Pancreas (tissue), 10 donors: ENCODE measurements at regions not wholly inside any gene's neighbourhood (a gene's known extent, or its start where the extent isn't known, plus 50 kb on each side); places are given as distances from the start of the nearest gene placed in this dataset.
"Not testable (repeated sequence)": the region's sequence is repeated elsewhere in the genome, so short reads cannot be mapped to it uniquely, and the experiment has no call there.

Source experiments
- ATAC-seq, 4 donors: fragments of 200-7000 bp; cut with Tn5 transposase; one replicate each; pipeline versions ENCODE4 v1.8.0 to v1.9.1; 2020; ENCODE audit warnings: mild to moderate bottlenecking in 4 of 4, moderate library complexity in 4 of 4
- DNase-seq, 6 donors: peaks; one replicate each; pipeline ENCODE4 v3.0.0-alpha.2; 2020
- FAIRE-seq: peaks from 2 replicates; lab custom pipeline; 2012; peaks lifted over from hg19 to GRCh38; lab: Jason Lieb, UNC
- H3K27ac ChIP-seq, 4 donors: fragments of 200-600 bp; sonication (generic); 1 replicate in 3 of 4; 2 replicates in 1 of 4; pipeline versions ENCODE4 v1.5.0 to v1.8.0; 2020
- H3K27me3 ChIP-seq, 4 donors: fragments of 200-600 bp; one replicate each; pipeline ENCODE4 v1.8.0; 2021
- H3K36me3 ChIP-seq, 3 donors: fragments of 200-600 bp; sonication (generic) in 1 of 3; one replicate each; pipeline versions ENCODE4 v1.5.0 to v1.8.0; 2020 to 2021
- H3K4me1 ChIP-seq, 3 donors: fragments of 200-600 bp; one replicate each; pipeline ENCODE4 v1.8.0; 2021
- H3K4me3 ChIP-seq, 4 donors: fragments of 200-600 bp; sonication (generic) in 2 of 4; one replicate each; pipeline versions ENCODE4 v1.5.0 to v1.8.0; 2020 to 2021
- H3K9me3 ChIP-seq, 4 donors: fragments of 200-600 bp; one replicate each; pipeline ENCODE4 v1.8.0; 2021
- WGBS, 2 donors: extraction: QIAGEN DNeasy Blood & Tissue Kit; methylation state at CpG; one replicate each; pipeline ENCODE4 v1.1.7; 2013; 5-methylcytosine and 5-hydroxymethylcytosine counted together
- intact Hi-C, 3 donors: fragments of 100-400 bp; cut with DNase I; formaldehyde crosslinking; loops; one replicate each; pipeline versions ENCODE4 v1.11.1 to v1.14.2; 2022
- TF ChIP-seq, protein P1 (sequence below), 4 donors: fragments of 200-600 bp; sonication (generic) in 3 of 4; IDR thresholded peaks; one replicate each; pipeline versions ENCODE4 v1.5.0 to v1.8.0; 2021; ENCODE audit warnings: antibody characterized with exemption in 4 of 4
- donor health status: healthy with polysubstance abuse.
- donor health status: DM: no; HTN: no; CAD: no; lungs with moderate emphysema.
- donor health status: DM: no; HTN: no; CAD: no.
- donor health status: control.
- donor health status: control.
- donor health status: Bipolar disorder and iron deficiency.
- donor health status: DM: yes; HTN: yes; CAD: no.
- donor health status: DM: no; HTN: no; CAD: no.
- donor health status: DM: no; HTN: no; CAD: no.
- donor health status: DM: yes; HTN: yes; CAD: no.

DNA sequence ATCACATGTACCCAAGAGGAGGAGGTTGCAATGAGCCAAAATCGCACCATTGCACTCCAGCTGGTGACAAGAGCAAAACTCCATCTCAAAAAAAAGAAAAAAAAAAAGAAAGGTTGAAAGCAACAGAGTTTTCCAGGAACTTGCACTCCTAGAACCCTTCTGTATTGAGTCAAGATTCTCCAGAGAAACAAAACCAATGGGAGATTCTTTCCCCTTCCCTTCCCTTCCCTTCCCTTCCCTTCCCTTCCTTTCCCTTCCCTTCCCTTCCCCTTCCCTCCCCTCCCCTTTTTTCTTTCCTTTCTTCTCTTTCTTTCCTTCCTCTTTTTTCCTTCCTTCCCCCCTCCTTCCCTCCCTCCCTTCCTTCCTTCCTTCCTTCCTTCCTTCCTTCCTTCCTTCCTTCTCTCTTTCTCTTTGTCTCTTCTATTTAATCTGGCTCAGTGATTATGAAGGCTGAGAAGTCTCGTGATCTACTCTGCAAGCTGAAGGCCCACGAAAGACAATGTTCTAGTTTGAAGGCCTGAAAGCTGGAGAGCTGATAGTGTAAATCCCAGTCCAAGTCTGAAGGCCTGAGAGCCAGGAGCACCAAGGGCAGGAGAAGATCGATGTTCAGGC lies 59.6 kb upstream of the CNTLN start:
- Histone ChIP-seq H3K9me3 (no peaks in the 10 kb centered on the region), H3K27me3 (no peaks in the 10 kb centered on the region), H3K27ac (no peak overlapping the region), H3K36me3 (no peaks in the 10 kb centered on the region), H3K4me1 (no peaks in the 10 kb centered on the region), H3K4me3 (no peak overlapping the region)
- ATAC-seq (no peak), DNase-seq (no peak), FAIRE-seq (no peak)
- intact Hi-C loops, result no loop called here
- 66 to 76% methylated on average over 4 of the region's 4 CpGs for WGBS, 2 donors
- TF ChIP-seq, protein P1, sequence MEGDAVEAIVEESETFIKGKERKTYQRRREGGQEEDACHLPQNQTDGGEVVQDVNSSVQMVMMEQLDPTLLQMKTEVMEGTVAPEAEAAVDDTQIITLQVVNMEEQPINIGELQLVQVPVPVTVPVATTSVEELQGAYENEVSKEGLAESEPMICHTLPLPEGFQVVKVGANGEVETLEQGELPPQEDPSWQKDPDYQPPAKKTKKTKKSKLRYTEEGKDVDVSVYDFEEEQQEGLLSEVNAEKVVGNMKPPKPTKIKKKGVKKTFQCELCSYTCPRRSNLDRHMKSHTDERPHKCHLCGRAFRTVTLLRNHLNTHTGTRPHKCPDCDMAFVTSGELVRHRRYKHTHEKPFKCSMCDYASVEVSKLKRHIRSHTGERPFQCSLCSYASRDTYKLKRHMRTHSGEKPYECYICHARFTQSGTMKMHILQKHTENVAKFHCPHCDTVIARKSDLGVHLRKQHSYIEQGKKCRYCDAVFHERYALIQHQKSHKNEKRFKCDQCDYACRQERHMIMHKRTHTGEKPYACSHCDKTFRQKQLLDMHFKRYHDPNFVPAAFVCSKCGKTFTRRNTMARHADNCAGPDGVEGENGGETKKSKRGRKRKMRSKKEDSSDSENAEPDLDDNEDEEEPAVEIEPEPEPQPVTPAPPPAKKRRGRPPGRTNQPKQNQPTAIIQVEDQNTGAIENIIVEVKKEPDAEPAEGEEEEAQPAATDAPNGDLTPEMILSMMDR (IDR thresholded peaks at IDR 0.05), result no peak

DNA sequence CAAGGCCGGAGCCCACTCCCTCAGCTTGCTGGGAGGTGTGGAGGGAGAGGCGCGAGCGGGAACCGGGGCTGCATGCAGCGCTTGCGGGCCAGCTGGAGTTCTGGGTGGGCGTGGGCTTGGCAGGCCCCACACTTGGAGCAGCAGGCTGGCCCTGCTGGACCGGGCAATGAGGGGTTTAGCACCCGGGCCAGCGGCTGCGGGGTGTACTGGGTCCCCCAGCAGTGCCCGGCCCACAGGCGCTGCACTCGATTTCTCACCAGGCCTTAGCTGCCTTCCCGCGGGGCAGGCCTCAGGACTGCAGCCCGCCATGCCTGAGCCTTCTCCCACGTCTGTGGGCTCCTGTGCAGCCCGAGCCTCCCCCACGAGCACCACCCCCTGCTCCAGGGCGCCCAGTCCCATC lies 62.3 kb upstream of the CNTLN start:
- DNase-seq, result peak in 1 of 6 donors; percentile 41
- WGBS, 2 donors, result 92 to 95% methylated on average over 22 of the region's 22 CpGs
- H3K27ac ChIP-seq, H3K4me1 ChIP-seq, intact Hi-C loops, H3K27me3 ChIP-seq, ATAC-seq, H3K36me3 ChIP-seq, H3K9me3 ChIP-seq, FAIRE-seq, H3K4me3 ChIP-seq: not testable (repeated sequence)

DNA sequence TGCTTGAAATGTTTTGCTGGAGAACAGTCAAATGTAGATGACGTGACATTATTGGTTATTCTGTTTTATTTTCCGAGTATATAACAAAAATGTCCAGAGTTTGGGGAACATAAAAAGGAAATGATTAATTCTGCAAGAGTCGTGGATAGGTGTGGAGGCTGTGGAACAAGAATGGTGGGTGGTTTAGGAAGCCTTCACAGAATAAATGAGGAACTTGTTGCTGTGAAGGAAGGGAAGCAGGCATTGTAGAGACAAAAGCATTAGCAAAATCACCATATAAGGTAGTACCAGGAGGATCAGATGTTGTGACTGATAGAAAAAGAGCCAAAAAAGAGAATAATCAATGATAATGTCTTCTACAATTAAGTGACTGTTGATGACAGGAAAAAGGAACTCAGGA lies 66.2 kb upstream of the CNTLN start:
- intact Hi-C loops, result no loop called here
- DNase-seq, result no peak
- no peak for FAIRE-seq
- WGBS, 2 donors, result 56 to 73% methylated on average over 3 of the region's 3 CpGs
- H3K36me3 ChIP-seq, result no peaks in the 10 kb centered on the region
- H3K27ac ChIP-seq, result no peak overlapping the region
- TF ChIP-seq, protein P1 (IDR thresholded peaks at IDR 0.05), result no peak
- no peak for ATAC-seq
- no peaks in the 10 kb centered on the region for H3K9me3 ChIP-seq
- H3K4me1 ChIP-seq, result no peaks in the 10 kb centered on the region
- H3K4me3 ChIP-seq, result no peak overlapping the region
- no peaks in the 10 kb centered on the region for H3K27me3 ChIP-seq

DNA sequence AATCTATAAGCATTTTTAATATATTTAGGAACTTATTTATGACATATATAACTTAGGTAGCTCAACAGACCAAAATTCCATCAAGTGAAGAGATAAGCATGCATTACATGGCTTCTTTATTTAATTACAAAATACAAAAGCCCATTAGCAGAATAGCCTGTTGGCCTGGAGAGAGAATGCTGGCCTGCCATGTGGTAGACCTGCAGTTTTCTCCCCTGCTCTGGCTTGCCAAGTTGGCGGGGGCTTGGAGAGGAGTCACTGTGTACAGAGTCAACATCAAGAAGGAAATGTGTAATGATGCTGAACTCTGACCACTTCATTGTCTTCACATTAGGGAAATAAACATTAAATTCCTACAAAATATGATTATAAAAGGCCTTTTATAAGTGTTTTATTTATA lies 69.8 kb upstream of the CNTLN start:
- TF ChIP-seq, protein P1 (IDR thresholded peaks at IDR 0.05), result no peak
- H3K27ac ChIP-seq, result no peak overlapping the region
- no peak overlapping the region for H3K4me3 ChIP-seq
- intact Hi-C loops, result no loop called here
- H3K9me3 ChIP-seq, result no peaks in the 10 kb centered on the region
- H3K27me3 ChIP-seq, result no peaks in the 10 kb centered on the region
- DNase-seq (no peak), FAIRE-seq (no peak), ATAC-seq (no peak)
- H3K36me3 ChIP-seq, result no peaks in the 10 kb centered on the region
- no peaks in the 10 kb centered on the region for H3K4me1 ChIP-seq
- 42 to 44% methylated on average over 1 of the region's 1 CpG for WGBS, 2 donors

DNA sequence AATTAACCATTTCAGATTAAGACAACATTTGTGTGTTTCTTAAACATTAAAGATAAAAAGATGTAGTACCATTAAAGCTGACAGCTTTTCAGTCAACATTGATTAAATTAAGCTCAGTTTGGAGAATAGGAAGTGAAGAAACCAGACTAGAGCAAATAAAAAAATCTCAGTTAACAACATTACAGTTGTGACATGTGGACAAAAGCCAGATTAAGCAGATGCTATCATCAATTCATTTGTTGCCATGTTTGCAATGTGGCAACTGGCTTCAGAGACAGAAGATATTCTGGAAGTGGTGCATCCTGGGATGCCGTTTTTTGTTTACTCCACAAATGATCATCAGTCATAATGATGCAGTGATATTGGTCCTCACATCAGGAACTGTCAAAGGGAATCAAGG lies 70.3 kb upstream of the CNTLN start:
- no peaks in the 10 kb centered on the region for H3K4me1 ChIP-seq
- no peaks in the 10 kb centered on the region for H3K9me3 ChIP-seq
- 23 to 32% methylated on average over 1 of the region's 1 CpG for WGBS, 2 donors
- H3K27ac ChIP-seq, result no peak overlapping the region
- FAIRE-seq (no peak), DNase-seq (no peak), ATAC-seq (no peak)
- TF ChIP-seq, protein P1 (IDR thresholded peaks at IDR 0.05), result no peak
- no peaks in the 10 kb centered on the region for H3K36me3 ChIP-seq
- no peak overlapping the region for H3K4me3 ChIP-seq
- no peaks in the 10 kb centered on the region for H3K27me3 ChIP-seq
- intact Hi-C loops, result no loop called here
